ENCODE measurements at regions not wholly inside any gene's neighbourhood (a gene's known extent, or its start where the extent isn't known, plus 50 kb on each side); places are given as distances from the start of the nearest gene placed in this dataset.

GRCh38 chr10:29730969-29731368, 96.2 kb upstream of the SVIL start:
- TF ChIP-seq CTCF (IDR thresholded peaks at IDR 0.05) (no peak), POLR2A (IDR thresholded peaks at IDR 0.05) (no peak)
